ENCODE measurements at regions not wholly inside any gene's neighbourhood (a gene's known extent, or its start where the extent isn't known, plus 50 kb on each side); places are given as distances from the start of the nearest gene placed in this dataset. TPM values are rescaled to one million over a fixed set of nuclear protein-coding genes. Genes with fewer than 3 reads are reported as not detected.

GRCh38 chr13:51006067-51006845 is 96.7 kb downstream of the RNASEH2B start:
- no peak for DNase-seq (ENCODE audit: low read depth)

More at GRCh38 chr13:51006067-51006845, 96.7 kb downstream of the RNASEH2B start:
- Histone ChIP-seq H3K4me3 (ENCODE audit: low read depth, low read length) (no peak overlapping the region), H3K27me3 (ENCODE audit: control insufficient read depth, insufficient read depth, low read length) (peaks cover 3% of the 10 kb centered on the region), H3K36me3 (ENCODE audit: control insufficient read depth, insufficient read depth, low read length) (no peaks in the 10 kb centered on the region)
- CTCF ChIA-PET, result interaction anchor here (0.5 to 0.6 kb wide), 2 partner anchors 27 to 200 kb away, joined by 3 read pairs; no protein-coding TSS in a partner anchor
- no peak for TF ChIP-seq CTCF (IDR thresholded peaks at IDR 0.05; ENCODE audit: insufficient read depth, low read depth, low read length)
- POLR2A ChIA-PET, result no interaction called here

Small RNA genes in the stretch of these regions (small RNA-seq; reads per million reads assigned to genes)
- not detected for gene RNA5SP29 (ENCODE audit: insufficient read length, low read depth, low replicate concordance)
